IPS DF 19.7 (cell line): ENCODE measurements at regions not wholly inside any gene's neighbourhood (a gene's known extent, or its start where the extent isn't known, plus 50 kb on each side); places are given as distances from the start of the nearest gene placed in this dataset.

Source experiments
- DNase-seq: peaks from one replicate; pipeline ENCODE4 v3.0.0-alpha.2; 2013; ENCODE audit warnings: low read depth, low spot score

DNA sequence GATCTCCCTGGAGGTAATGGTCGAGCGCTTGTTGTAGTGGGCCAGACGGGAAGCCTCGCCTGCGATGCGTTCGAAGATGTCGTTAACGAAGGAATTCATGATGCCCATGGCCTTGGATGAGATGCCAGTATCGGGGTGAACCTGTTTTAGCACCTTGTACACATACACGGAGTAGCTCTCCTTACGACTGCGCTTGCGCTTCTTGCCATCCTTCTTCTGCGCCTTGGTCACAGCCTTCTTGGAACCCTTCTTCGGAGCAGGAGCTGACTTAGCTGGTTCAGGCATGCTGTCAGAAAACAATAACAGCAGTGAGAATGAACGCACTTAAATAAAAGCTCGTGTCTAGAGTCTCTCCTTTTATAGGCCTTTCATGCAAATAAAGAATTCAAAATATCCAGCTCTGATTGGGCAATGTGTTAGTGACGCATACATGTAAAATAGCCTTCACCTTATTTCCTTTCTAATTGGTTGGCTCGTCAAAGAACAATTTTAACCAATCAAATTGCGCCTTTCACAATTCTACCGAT, 129.2 kb downstream of the HFE start:
- peak; percentile 93 for DNase-seq

DNA sequence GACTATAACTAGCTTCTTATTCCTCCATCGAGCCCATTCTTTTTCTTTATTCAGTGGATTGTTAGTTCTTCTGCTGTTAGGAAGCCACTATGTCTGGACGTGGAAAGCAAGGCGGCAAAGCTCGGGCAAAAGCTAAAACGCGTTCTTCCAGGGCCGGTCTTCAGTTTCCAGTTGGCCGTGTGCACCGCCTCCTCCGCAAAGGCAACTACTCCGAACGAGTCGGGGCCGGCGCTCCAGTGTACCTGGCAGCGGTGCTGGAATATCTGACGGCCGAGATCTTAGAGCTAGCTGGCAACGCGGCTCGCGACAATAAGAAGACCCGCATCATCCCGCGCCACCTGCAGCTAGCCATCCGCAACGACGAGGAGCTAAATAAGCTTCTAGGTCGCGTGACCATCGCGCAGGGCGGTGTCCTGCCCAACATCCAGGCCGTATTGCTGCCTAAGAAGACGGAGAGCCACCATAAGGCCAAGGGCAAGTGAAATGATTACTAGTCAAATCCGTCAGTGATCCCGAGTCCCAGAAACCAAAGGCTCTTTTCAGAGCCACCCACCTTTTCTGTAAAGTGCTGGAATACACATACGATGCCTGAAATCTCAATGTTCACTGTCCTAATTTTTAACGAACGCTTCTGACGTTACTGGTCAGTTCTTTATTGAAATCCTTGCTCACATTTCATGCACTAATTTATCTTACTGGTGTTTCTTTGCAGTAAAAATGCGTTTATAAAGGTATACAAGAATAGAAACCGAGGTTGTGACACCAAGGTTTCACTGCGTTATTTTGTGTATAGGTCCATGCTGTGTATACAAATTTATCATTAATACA, 129.9 kb downstream of the HFE start:
- DNase-seq, result no peak

DNA sequence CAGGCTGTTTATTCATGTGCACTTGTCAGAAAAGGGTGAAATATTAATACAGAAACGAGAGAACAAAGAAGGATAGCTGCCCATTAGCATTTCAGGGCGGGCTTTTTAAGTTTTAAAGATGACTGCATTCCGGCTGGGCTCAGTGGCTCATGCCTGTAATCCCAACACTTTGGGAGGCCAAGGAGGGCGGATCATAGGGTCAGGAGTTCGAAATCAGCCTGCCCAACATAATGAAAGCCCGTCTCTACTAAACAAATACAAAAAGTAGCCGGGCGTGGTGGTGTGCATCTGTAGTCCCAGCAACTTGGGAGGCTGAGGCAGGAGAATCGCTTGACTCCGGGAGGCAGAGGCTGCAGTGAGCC, 130.5 kb downstream of the HFE start:
- DNase-seq, result no peak

DNA sequence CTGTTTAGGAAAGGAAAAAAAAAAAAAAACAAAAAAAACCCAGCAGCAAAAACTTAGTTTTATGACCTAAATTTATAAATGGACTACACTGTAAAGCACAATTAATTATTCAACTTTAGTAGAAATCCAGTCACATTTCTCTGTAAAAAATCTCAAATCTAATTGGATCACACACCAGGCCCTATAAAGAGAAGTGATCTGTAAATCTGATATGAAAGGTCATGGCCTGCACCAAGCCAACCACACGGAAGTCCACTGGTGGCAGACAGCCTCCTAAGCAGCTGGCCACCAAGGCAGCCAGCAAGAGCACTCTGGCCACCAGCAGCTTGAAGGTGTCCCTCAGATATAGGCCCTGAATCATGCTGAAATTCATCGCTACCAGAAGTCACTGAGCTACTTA, 131.6 kb downstream of the HFE start:
- DNase-seq, result no peak

DNA sequence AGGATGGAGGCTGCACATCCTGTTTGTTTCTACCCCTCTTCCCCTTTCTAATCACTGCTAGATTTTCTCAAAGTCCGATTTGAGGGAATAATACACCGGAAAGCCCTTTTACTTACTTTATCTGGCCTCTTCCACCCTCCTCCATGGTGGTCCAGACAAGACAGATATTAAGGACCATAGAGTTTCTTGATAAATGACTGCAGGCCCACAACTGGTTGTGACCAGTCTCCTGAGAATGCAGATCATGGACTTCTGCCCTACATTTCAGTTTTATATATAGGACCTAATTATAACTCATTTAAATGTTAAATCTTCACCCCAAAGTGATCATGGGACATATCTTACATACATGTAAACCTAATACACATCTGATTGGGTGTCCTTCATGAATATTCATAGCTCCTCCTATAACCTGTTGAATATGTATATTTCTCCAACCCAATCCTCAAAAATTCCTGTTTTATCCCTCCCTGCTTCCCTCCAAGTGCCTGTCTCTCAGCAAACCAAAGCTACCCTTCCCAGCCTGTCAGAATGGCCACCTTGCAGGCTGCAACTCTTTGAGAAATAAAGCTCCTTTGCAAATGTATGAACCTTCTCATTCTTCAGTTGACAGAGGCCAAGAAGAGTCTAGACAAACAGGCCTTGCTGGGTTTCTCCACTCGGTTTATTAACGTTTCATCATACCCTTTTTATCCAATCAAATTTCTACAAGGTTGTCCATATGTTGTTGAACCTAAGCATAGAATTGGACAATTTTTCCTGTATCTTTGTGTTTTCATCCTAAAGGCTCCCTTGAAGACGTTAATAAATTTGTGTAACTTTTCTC, 133.1 kb downstream of the HFE start:
- no peak for DNase-seq

DNA sequence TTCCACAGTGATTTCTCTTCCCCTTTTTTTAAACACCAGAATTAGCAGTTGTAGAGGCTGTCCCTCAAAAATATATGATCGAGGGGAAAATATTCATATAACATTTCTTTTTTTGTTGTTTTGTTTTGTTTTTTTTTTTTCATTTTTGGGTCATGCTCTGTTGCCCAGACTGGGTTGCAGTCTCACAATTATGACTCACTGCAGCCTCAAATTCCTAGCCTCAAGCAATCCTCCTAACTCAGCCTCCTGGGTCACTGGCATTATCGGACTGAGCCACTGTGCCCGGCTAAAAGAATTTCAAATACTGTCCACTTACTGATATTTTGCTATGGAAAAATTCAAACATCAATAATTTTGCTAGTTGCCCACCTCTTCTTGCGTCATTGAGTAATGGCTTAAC, 134.0 kb downstream of the HFE start:
- DNase-seq, result no peak

DNA sequence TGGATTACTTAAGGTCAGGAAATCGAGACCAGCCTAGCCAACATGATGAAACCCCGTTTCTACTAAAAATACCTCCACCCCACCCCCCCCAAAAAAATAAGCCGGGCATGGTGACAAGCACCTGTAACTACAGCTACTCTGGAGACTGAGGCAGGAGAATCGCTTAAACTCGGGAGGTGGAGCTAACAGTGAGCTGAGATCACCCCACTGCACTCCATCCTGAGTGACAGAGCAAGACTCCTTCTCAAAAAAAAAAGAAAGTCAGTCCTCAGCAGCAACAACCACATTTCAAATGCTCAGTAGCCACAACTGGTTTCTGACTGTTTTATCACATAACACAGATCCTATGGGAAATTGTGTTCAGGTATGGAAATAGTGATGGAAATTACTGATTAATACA, 135.3 kb downstream of the HFE start:
- no peak for DNase-seq

DNA sequence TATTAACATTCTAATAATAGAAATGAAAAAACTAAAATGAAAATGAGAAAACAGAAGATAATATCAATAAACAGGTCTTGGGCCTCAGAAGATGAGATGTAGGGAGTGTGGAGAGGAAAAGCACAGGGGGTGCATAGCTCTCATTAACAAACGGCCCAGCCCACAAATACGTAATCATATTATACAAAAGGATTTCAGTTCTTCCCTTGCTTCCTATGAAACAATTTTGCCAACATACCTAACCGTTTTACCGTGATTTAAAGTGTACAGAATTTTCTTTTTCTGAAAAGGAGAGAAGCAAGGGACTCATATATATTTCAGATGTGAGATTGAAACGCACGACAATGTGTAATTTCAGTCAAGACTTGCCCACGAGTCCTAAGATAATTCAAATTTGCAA, 136.0 kb downstream of the HFE start:
- no peak for DNase-seq

DNA sequence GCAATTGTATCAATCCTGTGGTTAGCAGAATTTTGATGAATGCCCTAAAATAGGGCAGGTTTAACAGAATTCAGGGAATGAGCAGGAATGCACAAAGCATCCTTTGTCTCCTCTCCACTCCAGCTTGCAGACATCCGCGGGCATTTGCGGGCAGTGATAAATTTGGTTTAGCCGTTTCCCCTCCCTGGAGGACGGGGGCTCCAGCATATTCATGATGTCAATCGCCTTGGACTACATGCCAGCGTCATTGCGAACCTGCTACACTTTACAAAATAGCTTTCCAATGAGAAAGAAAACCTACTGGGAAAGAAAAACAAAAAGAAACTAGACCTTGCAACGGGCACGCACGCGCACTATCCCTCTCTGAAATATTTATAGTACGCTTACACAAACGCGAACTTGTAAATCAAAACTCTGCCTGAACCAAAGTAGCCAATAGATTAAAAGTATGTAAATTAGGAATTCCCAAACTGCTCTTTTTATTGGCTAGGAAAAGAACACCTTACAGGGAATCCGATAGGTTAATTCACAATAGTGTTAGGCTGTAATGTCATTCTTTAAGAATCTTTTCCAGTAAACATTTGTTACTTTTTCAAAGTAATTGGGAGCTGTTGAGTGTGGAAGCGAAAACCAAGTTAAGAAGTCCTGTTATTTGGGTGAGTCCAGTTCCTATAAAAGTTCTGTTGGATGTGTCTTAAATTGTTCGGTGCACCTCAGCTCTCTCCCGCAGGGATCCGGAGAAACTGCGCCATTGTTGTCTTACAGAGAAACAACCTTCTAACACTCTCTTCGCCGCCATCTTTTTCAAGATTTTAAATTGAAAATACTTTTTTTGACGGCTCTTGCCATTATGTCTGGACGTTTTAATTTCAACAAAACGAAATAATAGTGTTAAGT, 136.7 kb downstream of the HFE start:
- no peak for DNase-seq

DNA sequence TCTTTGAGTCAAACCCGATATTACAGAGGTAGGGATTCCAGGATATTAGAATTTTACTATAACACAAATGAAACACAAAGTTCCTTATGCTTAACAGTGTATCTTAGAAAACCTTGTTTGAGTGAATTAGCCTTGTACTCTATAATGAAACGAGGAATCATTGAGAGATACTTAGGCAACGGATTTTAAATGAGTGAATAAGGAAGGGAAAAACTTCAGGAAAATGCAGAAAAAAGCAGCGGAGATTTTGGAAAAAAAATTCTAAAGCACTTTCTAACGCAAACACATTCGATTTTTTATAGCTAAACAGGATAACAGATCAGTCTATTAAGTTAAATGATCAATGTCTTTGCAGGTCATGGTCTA, 137.3 kb downstream of the HFE start:
- DNase-seq, result no peak

DNA sequence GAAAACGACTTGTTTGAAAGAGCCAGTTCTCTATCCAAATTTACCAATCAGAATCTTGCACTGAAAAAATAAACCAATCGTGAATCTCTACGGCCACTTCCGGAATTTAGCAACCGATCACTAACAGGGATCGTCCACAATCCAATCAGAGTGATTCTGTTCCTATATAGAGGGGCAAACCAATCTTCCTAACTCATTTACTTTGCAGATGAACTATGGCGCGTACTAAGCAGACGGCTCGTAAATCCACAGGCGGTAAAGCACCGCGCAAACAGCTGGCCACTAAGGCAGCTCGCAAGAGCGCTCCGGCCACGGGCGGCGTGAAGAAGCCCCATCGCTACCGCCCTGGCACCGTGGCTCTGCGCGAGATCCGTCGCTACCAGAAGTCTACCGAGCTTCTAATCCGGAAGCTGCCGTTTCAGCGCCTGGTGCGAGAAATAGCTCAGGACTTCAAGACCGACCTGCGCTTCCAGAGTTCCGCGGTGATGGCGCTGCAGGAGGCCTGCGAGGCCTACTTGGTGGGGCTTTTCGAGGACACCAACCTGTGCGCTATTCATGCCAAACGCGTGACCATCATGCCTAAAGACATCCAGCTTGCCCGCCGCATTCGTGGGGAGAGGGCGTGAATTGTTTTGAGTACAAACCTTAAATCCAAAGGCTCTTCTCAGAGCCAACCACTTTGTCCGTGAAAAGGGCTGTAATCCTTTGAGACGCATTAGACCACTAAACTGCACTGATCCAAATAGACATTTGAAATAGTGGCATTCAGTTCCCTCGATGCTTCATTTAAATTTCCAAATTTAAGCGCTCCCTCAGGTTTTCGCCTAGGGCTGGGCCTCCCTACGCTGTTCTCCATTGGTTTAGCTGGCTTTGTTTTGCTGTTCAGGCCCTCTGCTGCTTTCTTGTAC, 138.0 kb downstream of the HFE start:
- DNase-seq, result no peak

DNA sequence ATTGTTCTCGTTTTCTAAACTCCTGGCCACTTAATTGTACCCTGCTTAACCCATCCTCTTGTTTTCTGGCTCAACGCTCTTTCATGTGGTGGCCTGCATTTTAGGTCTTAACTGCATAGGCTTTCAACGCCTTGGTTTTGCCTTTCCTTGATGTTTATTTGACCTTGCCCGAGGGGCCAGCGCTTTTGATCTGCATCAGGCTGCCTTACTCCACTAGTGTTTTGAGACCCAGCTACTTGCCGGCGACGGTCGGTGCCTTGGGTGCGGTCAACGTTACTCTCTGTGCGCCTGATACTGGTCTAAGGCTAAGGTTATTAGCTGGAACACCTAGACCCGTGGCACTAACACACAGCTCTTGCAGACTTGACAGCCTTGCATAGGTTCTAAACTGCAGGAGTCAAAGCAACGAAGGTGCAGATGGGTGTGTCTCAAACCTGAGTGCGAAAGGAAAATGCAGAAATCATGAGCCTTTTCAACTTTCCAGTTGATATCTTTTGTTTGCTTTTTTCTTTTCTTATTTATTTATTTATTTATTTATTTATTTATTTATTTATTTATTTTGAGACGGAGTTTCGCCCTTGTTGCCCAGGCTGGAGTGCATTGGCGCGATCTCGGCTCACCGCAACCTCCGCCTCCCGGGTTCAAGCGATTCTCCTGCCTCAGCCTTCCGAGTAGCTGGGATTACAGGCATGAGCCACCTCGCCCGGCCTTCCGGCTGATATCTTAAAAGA, 138.8 kb downstream of the HFE start:
- DNase-seq, result no peak

DNA sequence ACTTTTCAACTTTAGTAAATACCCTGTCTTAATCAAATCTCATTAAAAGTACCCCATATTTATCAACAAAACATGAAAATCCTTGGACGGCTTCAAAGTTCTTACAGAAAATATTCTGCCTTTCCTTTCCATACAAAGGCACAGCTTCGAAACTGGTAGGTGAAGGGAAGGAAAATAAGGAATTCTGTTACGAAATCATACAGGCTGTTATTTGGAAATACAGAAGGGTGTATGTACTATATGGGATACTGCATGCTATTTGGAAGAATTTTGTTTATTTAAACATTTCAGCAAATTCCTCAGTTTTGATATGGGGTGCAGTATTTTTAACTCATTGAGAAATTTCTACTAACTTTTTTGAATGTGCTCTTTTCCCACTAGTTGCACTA, 138.4 kb upstream of the BTN3A2 start:
- no peak for DNase-seq

DNA sequence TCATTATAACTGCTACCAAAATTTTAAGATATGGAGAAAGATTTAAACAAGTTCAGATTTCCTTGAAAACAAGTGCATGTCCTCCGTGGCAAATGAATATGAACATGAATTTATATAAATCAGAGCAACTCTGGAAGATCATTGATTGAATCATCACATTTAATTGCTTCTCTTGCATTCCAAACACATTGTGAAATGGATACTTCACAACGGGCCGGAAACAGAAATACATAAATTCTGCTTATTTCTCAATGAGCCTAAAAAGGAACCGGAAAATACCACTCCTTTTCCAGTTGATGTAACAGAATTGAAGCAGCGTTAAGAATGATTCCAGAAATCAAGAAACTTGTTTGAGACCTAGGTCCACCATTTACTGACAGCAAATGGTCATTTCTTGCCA, 134.6 kb upstream of the BTN3A2 start:
- no peak for DNase-seq

DNA sequence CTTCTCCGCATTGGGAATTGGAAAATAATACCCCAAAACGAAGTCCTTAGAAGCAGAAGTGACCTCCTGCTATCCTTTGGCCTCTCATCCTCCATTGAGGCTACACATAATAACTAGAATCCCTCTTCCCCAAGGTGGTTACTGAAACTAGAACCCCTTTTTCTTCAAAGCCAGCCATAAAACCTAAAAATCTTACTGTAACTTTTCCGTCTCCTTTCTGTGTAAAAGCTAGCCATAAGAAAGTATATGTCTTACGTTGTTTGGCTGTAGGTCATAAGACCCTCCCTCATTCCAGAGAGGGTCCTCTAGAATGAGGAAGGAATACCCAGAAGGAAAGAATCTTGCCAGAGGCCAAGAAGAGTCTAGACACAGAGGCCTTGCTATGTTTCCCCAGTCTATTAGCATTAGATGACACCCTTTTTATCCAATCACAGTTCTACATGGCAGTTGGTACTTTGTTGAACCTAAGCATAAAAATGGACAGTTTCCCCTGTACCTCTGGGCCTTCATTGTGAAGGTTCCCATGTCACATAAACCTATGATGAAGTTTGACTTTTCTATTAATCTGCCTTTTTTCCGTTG, 133.9 kb upstream of the BTN3A2 start:
- DNase-seq, result no peak

DNA sequence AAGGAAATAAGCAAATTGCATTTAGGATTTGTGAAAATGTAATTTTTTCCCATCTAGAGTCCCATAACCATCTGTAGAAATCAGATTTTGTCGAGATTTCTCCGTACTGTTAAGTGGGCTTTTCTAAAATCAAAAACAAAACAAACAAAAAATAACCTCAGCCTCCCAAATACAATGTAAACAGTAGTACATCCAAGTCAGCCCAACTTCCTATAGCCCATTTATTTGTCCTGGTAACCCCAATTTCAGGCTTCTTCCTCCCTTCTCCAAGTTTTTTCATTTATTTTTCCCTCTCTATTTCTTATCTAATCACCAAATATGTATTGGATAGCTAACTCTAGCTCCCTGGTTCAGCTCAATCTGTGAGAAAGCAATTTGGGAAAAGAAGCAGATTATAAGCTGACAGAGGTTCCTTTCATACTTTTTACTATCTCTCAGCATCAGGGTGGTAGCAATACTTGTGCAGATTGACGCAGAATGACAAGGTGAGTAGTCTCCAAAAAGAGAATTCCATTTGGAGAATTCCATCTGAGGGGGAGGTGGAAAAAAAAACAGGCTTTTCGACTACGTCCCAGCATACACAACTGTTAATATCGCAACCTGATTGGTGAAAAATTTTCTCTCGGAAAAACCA, 132.6 kb upstream of the BTN3A2 start:
- DNase-seq, result no peak

DNA sequence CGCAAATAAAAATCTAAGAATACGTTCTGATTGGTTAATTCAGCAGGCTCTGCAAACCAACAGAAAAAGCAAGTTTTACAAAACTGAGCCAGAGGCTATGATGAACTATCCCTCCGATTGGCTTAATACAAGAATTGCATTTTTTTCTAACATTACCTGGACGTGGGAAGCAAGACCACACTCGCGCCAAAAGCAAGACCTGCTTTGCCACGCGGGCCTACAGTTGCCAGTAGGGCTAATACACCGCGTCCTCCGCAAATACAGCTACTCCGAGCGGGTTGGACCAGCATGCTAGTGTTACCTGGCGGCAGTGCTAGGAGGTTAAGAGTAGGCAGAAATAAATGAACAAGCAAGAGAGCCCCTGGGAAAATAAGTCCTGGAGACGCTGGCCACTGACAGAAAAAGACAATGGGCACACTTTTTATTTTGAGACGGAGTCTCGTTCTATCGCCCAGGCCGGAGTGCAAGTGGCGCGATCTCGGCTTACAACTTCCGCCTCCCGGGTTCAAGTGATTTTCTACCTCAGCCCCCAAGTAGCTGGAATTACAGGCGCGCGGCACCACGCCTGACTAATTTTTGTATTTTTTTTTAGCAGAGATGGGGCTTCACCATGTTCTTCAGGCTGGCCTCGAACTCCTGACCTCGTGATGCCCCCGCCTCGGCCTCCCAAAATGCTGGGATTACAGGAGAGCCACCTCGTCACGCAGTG, 131.9 kb upstream of the BTN3A2 start:
- DNase-seq, result no peak

DNA sequence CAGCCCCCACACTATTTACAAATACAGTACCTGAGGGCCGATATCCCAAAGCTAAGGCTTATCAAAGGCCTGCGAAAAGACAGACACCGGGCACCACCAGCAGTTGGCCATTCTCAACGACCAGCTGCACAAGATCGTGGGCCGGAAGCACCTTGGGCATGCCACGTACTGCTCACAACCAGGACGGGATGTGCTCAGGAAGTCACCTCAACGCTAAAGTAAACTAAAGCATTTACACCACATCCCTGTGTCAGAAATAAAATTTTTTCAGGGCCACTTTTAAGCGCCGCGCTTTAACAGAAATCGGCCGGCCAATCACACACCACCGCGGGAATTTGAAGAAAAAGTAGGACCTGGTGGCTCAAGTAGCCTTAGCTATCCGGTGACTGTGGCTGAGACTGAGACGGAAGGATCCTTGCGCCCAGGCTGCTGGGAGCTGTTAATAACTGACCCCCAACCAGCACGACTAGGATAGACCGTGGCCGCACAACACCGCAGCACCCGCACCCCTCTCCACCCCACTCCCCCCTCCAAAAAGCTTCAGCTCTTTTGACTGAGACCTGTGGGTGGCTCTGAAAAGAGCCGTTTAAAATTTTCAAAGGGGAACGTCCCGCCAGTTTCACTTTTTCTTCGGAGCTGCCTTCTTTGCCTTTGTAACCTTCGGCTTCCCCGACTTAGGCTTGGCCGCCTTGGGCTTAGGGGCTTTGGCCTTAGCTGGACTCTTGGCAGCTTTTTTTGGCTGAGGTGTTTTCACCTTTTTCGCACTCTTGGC, 131.2 kb upstream of the BTN3A2 start:
- DNase-seq, result no peak
